Renal cortical epithelial cell (primary cell): ENCODE measurements at regions not wholly inside any gene's neighbourhood (a gene's known extent, or its start where the extent isn't known, plus 50 kb on each side); places are given as distances from the start of the nearest gene placed in this dataset.

Source experiments
- DNase-seq: peaks from one replicate; pipeline ENCODE4 v3.0.0-alpha.2; 2011; ENCODE audit warnings: low read depth

DNA sequence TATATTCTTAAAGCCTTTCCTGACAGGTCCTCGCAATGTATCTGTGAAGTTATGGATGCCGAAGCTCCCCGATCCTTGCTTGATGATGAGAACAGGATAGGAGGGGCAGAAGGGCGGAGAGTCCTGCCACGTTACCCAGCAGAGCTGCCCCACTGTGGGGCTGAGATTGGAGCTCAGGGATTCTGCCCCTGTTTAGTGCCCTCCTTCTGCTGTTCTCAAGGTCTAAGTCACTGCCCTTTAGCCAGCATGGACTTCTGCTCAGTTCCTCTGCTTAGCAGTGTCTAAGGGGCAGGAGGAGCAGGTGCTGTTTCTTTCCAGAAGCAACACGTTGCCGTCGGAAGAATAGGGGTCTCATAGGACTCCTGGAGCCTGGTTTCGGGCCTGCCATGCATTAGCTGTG lies 164.2 kb upstream of the B3GAT1 start:
- DNase-seq, result no peak

DNA sequence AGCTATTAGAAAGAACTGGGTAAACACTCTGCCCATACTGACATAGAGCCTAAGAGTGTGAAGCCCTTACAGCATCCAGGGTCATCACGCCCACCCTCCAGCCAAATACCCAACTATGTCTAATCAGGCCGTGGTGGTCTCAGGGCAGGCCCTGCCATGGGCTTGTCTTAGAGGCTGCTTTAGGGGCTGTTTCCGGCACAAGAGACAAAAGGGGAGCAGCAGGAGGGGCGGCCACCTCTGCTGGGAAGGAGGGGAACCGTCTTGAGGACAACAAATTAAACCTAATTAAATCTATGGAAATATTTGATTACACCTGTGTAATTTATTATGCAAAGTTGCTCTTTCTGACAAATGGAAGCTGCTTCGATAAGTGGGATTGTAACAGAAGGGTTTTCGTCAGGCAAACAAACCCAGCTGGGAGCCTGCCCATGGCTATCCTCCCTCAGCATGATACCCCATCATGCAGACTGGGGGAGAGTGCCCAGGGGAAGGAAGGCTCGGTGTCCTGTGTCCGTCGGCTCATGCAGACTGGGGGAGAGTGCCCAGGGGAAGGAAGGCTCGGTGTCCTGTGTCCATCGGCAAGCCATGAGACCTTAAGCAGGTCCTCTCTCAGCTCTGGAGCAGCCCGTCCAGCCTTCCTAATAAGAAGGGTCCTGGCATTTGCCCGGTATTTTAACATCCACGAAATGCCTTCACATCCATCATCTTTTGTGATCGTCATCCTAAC lies 163.6 kb upstream of the B3GAT1 start:
- no peak for DNase-seq

GRCh38 chr11:134574947-134575346 lies 162.9 kb upstream of the B3GAT1 start:
- no peak for DNase-seq

GRCh38 chr11:134574425-134574824 lies 162.4 kb upstream of the B3GAT1 start:
- no peak for DNase-seq

- DNase-seq, result no peak
These were observed 161.8 kb upstream of the B3GAT1 start for GRCh38 chr11:134573857-134574256.

- DNase-seq, result no peak
These were observed 161.0 kb upstream of the B3GAT1 start for GRCh38 chr11:134572741-134573675.

DNA sequence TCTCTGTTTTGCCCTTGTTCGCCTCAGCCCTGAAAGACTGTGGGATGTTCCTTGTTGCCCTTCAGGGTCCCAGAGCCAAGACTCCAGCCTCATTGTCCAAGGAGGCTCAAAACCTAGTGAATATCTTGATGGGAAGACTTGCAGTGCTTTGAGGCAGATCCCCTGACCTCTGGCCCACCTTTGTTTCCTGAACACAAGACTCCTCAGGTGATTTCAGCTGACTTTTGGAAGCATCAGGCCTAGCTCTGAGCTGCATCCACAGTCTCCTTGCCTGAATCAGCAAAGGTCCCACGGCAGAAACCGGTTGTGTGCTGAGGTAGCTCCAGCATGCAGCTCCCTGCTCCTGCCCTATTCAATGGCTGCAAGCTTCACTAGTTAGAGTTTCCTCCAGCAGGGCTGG lies 159.3 kb upstream of the B3GAT1 start:
- no peak for DNase-seq

DNA sequence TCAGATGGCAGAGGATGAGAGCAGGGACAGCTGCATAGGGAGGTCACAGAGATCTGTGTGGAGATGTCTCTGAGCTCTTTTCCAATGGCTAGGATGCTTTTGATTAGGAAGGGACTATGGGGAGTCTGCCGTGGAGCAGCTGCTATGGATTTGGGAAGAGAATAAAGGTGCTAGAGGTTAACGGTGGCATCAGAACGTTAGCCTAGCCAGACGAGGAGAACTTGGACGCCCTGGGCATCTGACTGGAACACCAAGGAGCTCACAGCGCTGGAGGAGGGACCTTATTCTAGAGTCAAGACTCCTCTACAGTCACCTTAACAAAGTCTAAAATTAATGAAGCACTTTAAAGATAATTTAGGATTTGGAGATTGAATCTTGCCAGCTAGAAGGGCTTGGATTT lies 157.2 kb upstream of the B3GAT1 start:
- DNase-seq, result no peak

- no peak for DNase-seq
These were observed 154.3 kb upstream of the B3GAT1 start for GRCh38 chr11:134566311-134566710.

- no peak for DNase-seq
These were observed 153.4 kb upstream of the B3GAT1 start for GRCh38 chr11:134565343-134565891.

GRCh38 chr11:134564472-134565200 lies 152.6 kb upstream of the B3GAT1 start:
- no peak for DNase-seq

- DNase-seq, result no peak
These were observed 151.0 kb upstream of the B3GAT1 start for GRCh38 chr11:134562941-134563471.

DNA sequence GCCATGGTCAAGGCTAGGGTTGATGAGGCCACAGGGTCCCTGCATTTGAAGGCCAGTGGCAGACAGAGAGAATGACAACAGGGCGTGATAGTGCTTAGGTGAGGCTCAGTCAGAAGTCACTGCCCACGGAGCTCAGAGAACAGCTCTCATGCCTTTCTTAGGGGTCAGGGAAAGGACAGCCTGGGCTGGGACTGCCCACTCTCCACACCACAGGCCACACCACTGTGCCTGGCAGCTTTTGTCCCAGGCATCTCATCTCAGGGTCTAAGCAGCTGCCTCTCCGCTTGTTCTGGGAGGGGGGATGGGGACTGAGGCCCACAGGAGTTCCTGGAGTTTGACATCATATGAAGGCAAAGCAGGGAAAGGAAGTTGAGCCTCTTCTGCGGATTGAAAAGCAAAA lies 150.2 kb upstream of the B3GAT1 start:
- DNase-seq, result no peak

GRCh38 chr11:134561331-134561720 lies 149.3 kb upstream of the B3GAT1 start:
- no peak for DNase-seq

GRCh38 chr11:134560566-134561330 lies 148.7 kb upstream of the B3GAT1 start:
- no peak for DNase-seq

GRCh38 chr11:134560066-134560465 lies 148.0 kb upstream of the B3GAT1 start:
- DNase-seq, result no peak

DNA sequence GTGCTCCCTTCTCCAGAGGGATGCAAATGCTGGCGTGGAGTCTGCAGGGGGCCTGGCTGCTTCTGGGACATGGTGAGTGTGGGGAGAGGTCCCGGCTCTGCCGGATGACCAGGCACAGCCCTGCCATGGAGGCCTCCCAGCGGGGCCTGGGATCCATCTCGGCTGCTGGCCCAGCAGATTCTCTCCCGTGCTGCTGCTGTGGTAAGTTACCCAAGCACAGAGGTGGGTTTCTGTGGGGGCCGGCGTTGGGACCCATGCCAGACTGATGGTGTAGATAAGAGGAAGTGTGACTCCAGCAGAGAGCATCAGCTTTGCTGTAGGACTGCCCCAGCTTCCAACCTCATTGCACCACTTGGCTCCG lies 147.5 kb upstream of the B3GAT1 start:
- DNase-seq, result no peak

GRCh38 chr11:134558916-134559601 lies 147.0 kb upstream of the B3GAT1 start:
- no peak for DNase-seq

GRCh38 chr11:134558258-134558835 lies 146.3 kb upstream of the B3GAT1 start:
- no peak for DNase-seq

DNA sequence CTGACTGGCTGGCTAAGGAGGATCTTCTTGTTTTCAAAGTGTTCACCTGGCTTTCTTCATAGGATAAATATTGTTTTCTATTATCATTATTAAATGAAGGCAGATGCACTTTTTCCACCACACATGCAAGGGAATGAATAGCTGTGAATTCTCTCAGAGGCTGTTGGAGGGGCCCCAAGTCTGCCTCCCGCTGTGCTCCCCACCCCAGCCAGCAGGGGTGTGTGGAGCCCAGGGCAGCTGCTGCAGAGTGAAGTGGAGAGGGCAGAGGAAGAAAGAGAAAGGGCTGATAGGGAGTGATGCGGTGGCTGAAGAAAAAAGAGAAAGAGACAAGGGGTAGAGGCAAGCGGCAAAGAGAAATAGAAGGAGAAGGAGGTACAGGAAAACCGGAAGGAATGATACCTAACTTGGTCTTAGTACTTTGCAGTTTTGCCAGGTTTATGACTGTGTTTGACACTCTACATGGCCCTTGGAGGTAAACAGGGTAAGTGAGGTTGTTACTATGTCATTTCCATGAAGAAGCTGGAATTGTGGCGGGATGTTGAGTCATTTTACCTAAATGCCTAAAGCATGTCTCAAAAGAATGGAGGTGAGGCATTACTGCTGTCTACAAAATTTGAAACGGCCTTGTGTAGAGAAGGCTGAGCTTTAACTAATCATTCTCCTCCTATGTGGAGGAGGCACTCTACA lies 145.7 kb upstream of the B3GAT1 start:
- no peak for DNase-seq
